B cell (primary cell): ENCODE measurements at regions not wholly inside any gene's neighbourhood (a gene's known extent, or its start where the extent isn't known, plus 50 kb on each side); places are given as distances from the start of the nearest gene placed in this dataset.

ENCODE experiments used
- CTCF ChIP-seq: fragments of 200-600 bp; IDR thresholded peaks from one replicate; pipeline ENCODE4 v1.8.0; 2022; ENCODE audit warnings: antibody characterized with exemption, mild to moderate bottlenecking
- EZH2 ChIP-seq: IDR thresholded peaks from 2 replicates; pipeline ENCODE4 v1.6.1; 2012; ENCODE audit warnings: borderline replicate concordance, low read depth, mild to moderate bottlenecking, moderate library complexity, low read length; ENCODE audit not compliant: insufficient read depth, poor library complexity, severe bottlenecking

- TF ChIP-seq CTCF (no peak), EZH2 (no peak)
Measured at GRCh38 chr4:144289667-144290428, 149.3 kb upstream of the GYPA start.
